Gastrocnemius medialis (tissue), 4 donors: ENCODE measurements at regions not wholly inside any gene's neighbourhood (a gene's known extent, or its start where the extent isn't known, plus 50 kb on each side); places are given as distances from the start of the nearest gene placed in this dataset.

Source experiments
- CTCF ChIP-seq, 5 experiments: fragments of 450-650 bp in 3 of 5; fragments of 200-600 bp in 2 of 5; sonication (generic) in 2 of 5; IDR thresholded peaks in 4 of 5; conservative IDR thresholded peaks in 1 of 5; 1 replicate in 4 of 5; 2 replicates in 1 of 5; pipeline ENCODE4 v1.5.1; 2016 to 2019; ENCODE audit warnings: antibody characterized with exemption in 5 of 5, mild to moderate bottlenecking in 3 of 5, moderate library complexity in 3 of 5
- POLR2A ChIP-seq, 2 donors: fragments of 450-650 bp; IDR thresholded peaks; one replicate each; pipeline ENCODE4 v1.6.1; 2017; ENCODE audit warnings: antibody characterized with exemption in 2 of 2, mild to moderate bottlenecking in 2 of 2, moderate library complexity in 2 of 2

- TF ChIP-seq CTCF (IDR thresholded peaks at IDR 0.05 in 4 of 5, conservative IDR thresholded peaks at IDR 0.05 in 1 of 5) (no peak), POLR2A (IDR thresholded peaks at IDR 0.05) (no peak)
Observed at GRCh38 chr6:134647861-134648260, 302.0 kb downstream of the ALDH8A1 start.
